LNCAP (cell line): ENCODE measurements at regions not wholly inside any gene's neighbourhood (a gene's known extent, or its start where the extent isn't known, plus 50 kb on each side); places are given as distances from the start of the nearest gene placed in this dataset.

Experiments
- CTCF ChIP-seq: fragments of 450-650 bp; IDR thresholded peaks from 2 replicates; pipeline ENCODE4 v1.5.1; 2017; ENCODE audit warnings: mild to moderate bottlenecking

GRCh38 chr3:165459924-165460835, 264.0 kb upstream of the SLITRK3 start:
- TF ChIP-seq CTCF, result no peak

GRCh38 chr3:165459111-165459510, 262.9 kb upstream of the SLITRK3 start:
- TF ChIP-seq CTCF, result no peak

- no peak for TF ChIP-seq CTCF
Observed at GRCh38 chr3:165457096-165457495, 260.9 kb upstream of the SLITRK3 start.

- TF ChIP-seq CTCF, result no peak
Observed at GRCh38 chr3:165455793-165456192, 259.6 kb upstream of the SLITRK3 start.

GRCh38 chr3:165455360-165455759, 259.2 kb upstream of the SLITRK3 start:
- TF ChIP-seq CTCF, result no peak

GRCh38 chr3:165451371-165452070, 255.3 kb upstream of the SLITRK3 start:
- no peak for TF ChIP-seq CTCF

GRCh38 chr3:165446555-165446954, 250.4 kb upstream of the SLITRK3 start:
- TF ChIP-seq CTCF, result no peak
